B cell (primary cell): ENCODE measurements at regions not wholly inside any gene's neighbourhood (a gene's known extent, or its start where the extent isn't known, plus 50 kb on each side); places are given as distances from the start of the nearest gene placed in this dataset.

Experiments used
- ATAC-seq: fragments of 200-7000 bp; cut with Tn5 transposase; one replicate; pipeline ENCODE4 v1.10.0; 2021; ENCODE audit warnings: low read depth, mild to moderate bottlenecking, moderate number of reproducible peaks, moderate library complexity
- CTCF ChIA-PET: fragments of 350-600 bp; sonication (Branson Sonifier 250); formaldehyde crosslinking; loops from one replicate; lab custom pipeline; 2021; ENCODE audit warnings: antibody characterized with exemption, inconsistent platforms; lab: Charles Lee
- POLR2A ChIA-PET: fragments of 350-600 bp; sonication (Branson Sonifier 250); formaldehyde crosslinking; loops from one replicate; lab custom pipeline; 2021; ENCODE audit warnings: antibody characterized with exemption; lab: Charles Lee
- DNase-seq: peaks from one replicate; pipeline ENCODE4 v3.0.0; 2013
- H2AFZ ChIP-seq: 2 replicates; pipeline ENCODE4 v1.6.1; 2012; ENCODE audit warnings: mild to moderate bottlenecking, low read depth, low read length; ENCODE audit not compliant: insufficient read depth, poor library complexity, severe bottlenecking
- H3K27ac ChIP-seq, 2 donors: 1 replicate in 1 of 2; 2 replicates in 1 of 2; pipeline ENCODE4 v1.5.1; 2012 to 2013; ENCODE audit warnings: low read length in 2 of 2, mild to moderate bottlenecking in 2 of 2, moderate library complexity in 1 of 2
- H3K27me3 ChIP-seq, 4 experiments: fragments of 200-600 bp in 1 of 4; sonication (generic) in 1 of 4; replicated peaks in 1 of 4; 1 replicate in 2 of 4; 2 replicates in 2 of 4; pipeline versions ENCODE4 v1.6.1 to v1.7.0; 2013 to 2016; ENCODE audit warnings: low read length in 3 of 4, mild to moderate bottlenecking in 2 of 4, mixed read lengths in 1 of 4, moderate library complexity in 1 of 4; ENCODE audit not compliant: insufficient read depth in 4 of 4, control insufficient read depth in 3 of 4; ENCODE audit errors: control extremely low read depth in 1 of 4
- H3K36me3 ChIP-seq, 2 experiments: replicated peaks in 1 of 2; 1 replicate in 1 of 2; 2 replicates in 1 of 2; pipeline versions ENCODE4 v1.6.1 to v1.7.1; 2013; ENCODE audit warnings: low read length in 1 of 2; ENCODE audit not compliant: insufficient read depth in 2 of 2, control insufficient read depth in 1 of 2; ENCODE audit errors: control extremely low read depth in 1 of 2, extremely low read depth in 1 of 2
- H3K4me1 ChIP-seq, 2 donors: fragments of 200-600 bp in 1 of 2; sonication (generic) in 1 of 2; 1 replicate in 1 of 2; 2 replicates in 1 of 2; pipeline versions ENCODE4 v1.5.1 to v1.6.1; 2013 to 2017; ENCODE audit warnings: low read length in 2 of 2; ENCODE audit not compliant: control insufficient read depth in 2 of 2, insufficient read depth in 2 of 2
- H3K4me2 ChIP-seq: replicated peaks from 2 replicates; pipeline ENCODE3; 2012; ENCODE audit warnings: mild to moderate bottlenecking, low read depth, low read length; ENCODE audit not compliant: poor library complexity, severe bottlenecking
- H3K4me3 ChIP-seq, 5 experiments: fragments of 200-600 bp in 1 of 5; sonication (generic) in 1 of 5; 1 replicate in 3 of 5; 2 replicates in 2 of 5; pipeline versions ENCODE4 v1.5.1 to v1.7.0; 2011 to 2016; ENCODE audit warnings: low read length in 4 of 5, mild to moderate bottlenecking in 4 of 5, low read depth in 2 of 5, control low read depth in 1 of 5, moderate library complexity in 1 of 5; ENCODE audit not compliant: insufficient read depth in 1 of 5; ENCODE audit errors: control extremely low read depth in 1 of 5, extremely low read depth in 1 of 5
- H3K79me2 ChIP-seq: fragments of 200-600 bp; sonication (generic); one replicate; pipeline ENCODE4 v1.6.0; 2016; ENCODE audit warnings: low read length; ENCODE audit not compliant: control insufficient read depth, insufficient read depth
- H3K9ac ChIP-seq: fragments of 200-600 bp; sonication (generic); 2 replicates; pipeline ENCODE4 v1.6.1; 2017; ENCODE audit warnings: mild to moderate bottlenecking, low read length, moderate library complexity
- H3K9me3 ChIP-seq, 3 donors: one replicate each; pipeline versions ENCODE4 v1.6.1 to v1.7.1; 2013; ENCODE audit warnings: low read length in 2 of 3; ENCODE audit not compliant: control insufficient read depth in 2 of 3, insufficient read depth in 1 of 3; ENCODE audit errors: control extremely low read depth in 1 of 3
- H4K20me1 ChIP-seq: 2 replicates; pipeline ENCODE4 v1.6.0; 2012; ENCODE audit warnings: mild to moderate bottlenecking, low read length; ENCODE audit not compliant: insufficient read depth, control insufficient read depth, poor library complexity, severe bottlenecking
- H3K27ac Mint-ChIP-seq: one replicate; pipeline ENCODE4 v1.8.0; 2021; ENCODE audit warnings: mixed read lengths
- H3K27me3 Mint-ChIP-seq: one replicate; pipeline ENCODE4 v1.8.0; 2021; ENCODE audit warnings: mixed read lengths
- H3K4me1 Mint-ChIP-seq: one replicate; pipeline ENCODE4 v1.8.0; 2021; ENCODE audit warnings: mixed read lengths
- H3K4me3 Mint-ChIP-seq: one replicate; pipeline ENCODE4 v1.8.0; 2021; ENCODE audit warnings: mixed read lengths
- H3K9me3 Mint-ChIP-seq: one replicate; pipeline ENCODE4 v1.8.0; 2022; ENCODE audit warnings: mixed read lengths; ENCODE audit not compliant: insufficient read depth
- CTCF ChIP-seq: fragments of 200-600 bp; IDR thresholded peaks from one replicate; pipeline ENCODE4 v1.8.0; 2022; ENCODE audit warnings: antibody characterized with exemption, mild to moderate bottlenecking
- EZH2 ChIP-seq: IDR thresholded peaks from 2 replicates; pipeline ENCODE4 v1.6.1; 2012; ENCODE audit warnings: borderline replicate concordance, low read depth, mild to moderate bottlenecking, moderate library complexity, low read length; ENCODE audit not compliant: insufficient read depth, poor library complexity, severe bottlenecking
- WGBS: methylation state at CpG from one replicate; pipeline ENCODE4 v1.1.5; 2013; ENCODE audit warnings: missing lambda C conversion rate; ENCODE audit not compliant: insufficient coverage; 5-methylcytosine and 5-hydroxymethylcytosine counted together
- intact Hi-C: fragments of 100-400 bp; cut with micrococcal nuclease; formaldehyde crosslinking; loops from one replicate; pipeline ENCODE4 v1.10.0; 2022

- Histone ChIP-seq H3K9ac (no peak overlapping the region), H3K79me2 (no peaks in the 10 kb centered on the region), H3K4me3 (no peak overlapping the region), H2AFZ (no peak overlapping the region), H3K27ac (no peak overlapping the region), H3K4me2 (no peak overlapping the region), H3K9me3 (peaks cover 0 to 3% (median 0%) of the 10 kb centered on the region in 3 donors), H3K27me3 (no peaks in the 10 kb centered on the region), H4K20me1 (no peaks in the 10 kb centered on the region), H3K4me1 (no peaks in the 10 kb centered on the region), H3K36me3 (no peaks in the 10 kb centered on the region)
- CTCF ChIA-PET, result no interaction called here
- TF ChIP-seq EZH2 (no peak), CTCF (no peak)
- ATAC-seq, result no peak
- peaks cover 2% of the 10 kb centered on the region for H3K9me3 Mint-ChIP-seq
- DNase-seq, result no peak
- no peak overlapping the region for H3K4me3 Mint-ChIP-seq
- no peaks in the 10 kb centered on the region for H3K4me1 Mint-ChIP-seq
- POLR2A ChIA-PET, result no interaction called here
- no peaks in the 10 kb centered on the region for H3K27me3 Mint-ChIP-seq
- intact Hi-C loops, result no loop called here
- no peak overlapping the region for H3K27ac Mint-ChIP-seq
- WGBS, result no CpG with 5 or more reads among the region's 7 CpGs
These were observed 147.1 kb upstream of the IRS2 start for GRCh38 chr13:109933476-109933875.

GRCh38 chr13:109924376-109924775 lies 138.0 kb upstream of the IRS2 start:
- intact Hi-C loops, result no loop called here
- CTCF ChIA-PET, result no interaction called here
- POLR2A ChIA-PET, result no interaction called here
- Histone ChIP-seq H2AFZ (no peak overlapping the region), H3K4me2 (no peak overlapping the region), H3K27ac (no peak overlapping the region), H3K27me3 (no peaks in the 10 kb centered on the region), H3K79me2 (no peaks in the 10 kb centered on the region), H3K9ac (no peak overlapping the region), H3K4me3 (no peak overlapping the region), H3K36me3 (no peaks in the 10 kb centered on the region), H3K9me3 (peaks cover 0 to 4% (median 0%) of the 10 kb centered on the region in 3 donors), H4K20me1 (no peaks in the 10 kb centered on the region), H3K4me1 (no peaks in the 10 kb centered on the region)
- no peak for DNase-seq
- WGBS, result no CpG with 5 or more reads among the region's 1 CpG
- no peak overlapping the region for H3K27ac Mint-ChIP-seq
- no peaks in the 10 kb centered on the region for H3K9me3 Mint-ChIP-seq
- ATAC-seq, result no peak
- TF ChIP-seq EZH2, result no peak
- TF ChIP-seq CTCF, result no peak
- H3K27me3 Mint-ChIP-seq, result peaks cover 7% of the 10 kb centered on the region
- H3K4me1 Mint-ChIP-seq, result no peaks in the 10 kb centered on the region
- no peak overlapping the region for H3K4me3 Mint-ChIP-seq
